ENCODE measurements at regions not wholly inside any gene's neighbourhood (a gene's known extent, or its start where the extent isn't known, plus 50 kb on each side); places are given as distances from the start of the nearest gene placed in this dataset.

DNA sequence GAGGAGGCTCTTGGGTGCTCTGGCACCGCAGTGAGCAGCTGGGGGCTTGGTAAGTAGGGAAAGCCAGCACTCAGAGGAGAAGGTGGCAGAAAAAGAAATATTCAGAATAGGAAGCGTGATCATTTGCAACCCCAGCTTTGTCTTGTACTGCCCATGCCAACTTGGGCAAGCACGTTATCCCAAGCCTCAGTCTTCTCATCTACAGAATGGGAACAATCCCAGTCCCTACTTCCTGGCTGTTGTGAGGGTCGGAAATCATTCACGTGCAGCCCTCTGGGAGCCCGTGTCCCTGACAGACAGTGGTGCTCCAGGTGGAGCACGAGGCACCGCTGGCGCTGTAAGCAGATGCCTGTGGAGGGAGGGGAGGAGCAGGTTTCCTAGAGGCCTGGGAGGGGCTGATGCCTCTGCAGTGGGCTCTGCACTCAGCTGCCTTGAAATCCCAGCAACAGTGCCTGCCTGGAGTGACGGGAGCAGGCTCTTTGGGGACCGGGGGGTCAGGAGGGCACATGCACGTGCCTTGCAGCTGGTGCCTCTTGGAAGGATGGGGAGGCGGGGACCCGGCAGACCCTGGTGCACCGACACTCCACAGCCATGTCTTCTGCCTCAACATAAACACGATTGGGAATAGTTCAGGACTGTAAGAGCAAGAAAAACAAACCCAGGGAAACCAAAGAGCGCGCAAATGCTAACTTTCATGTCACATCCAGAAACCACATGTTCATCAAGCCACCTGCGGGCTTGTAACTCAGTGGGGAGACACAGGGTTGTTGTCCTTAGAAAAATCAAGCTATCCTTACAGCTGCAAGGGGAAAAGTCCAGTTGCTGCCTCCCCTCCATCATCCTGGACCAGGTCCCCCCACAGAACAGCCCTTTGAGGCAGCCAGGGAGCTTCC lies 86.5 kb upstream of the DIO3 start:
- DNase-seq (ENCODE audit: low spot score) (peak; percentile 68), ATAC-seq (peak; percentile 74)
- intact Hi-C loops (cut with DNase I): no loop called here

GRCh38 chr14:101475456-101476257 lies 85.6 kb upstream of the DIO3 start:
- intact Hi-C loops (cut with DNase I): no loop called here
- DNase-seq (ENCODE audit: low spot score) (peak; percentile 57), ATAC-seq (peak; percentile 86)

- ATAC-seq (no peak), DNase-seq (ENCODE audit: low spot score) (no peak)
- intact Hi-C loops (cut with DNase I): no loop called here
Observed at GRCh38 chr14:101476258-101476915, 84.9 kb upstream of the DIO3 start.

- DNase-seq (ENCODE audit: low spot score) (peak; percentile 48), ATAC-seq (no peak)
- intact Hi-C loops (cut with DNase I): no loop called here
Observed at GRCh38 chr14:101476916-101477553, 84.3 kb upstream of the DIO3 start.

GRCh38 chr14:101477648-101478047 lies 83.6 kb upstream of the DIO3 start:
- DNase-seq (ENCODE audit: low spot score): no peak
- no peak for ATAC-seq
- intact Hi-C loops (cut with DNase I): no loop called here

DNA sequence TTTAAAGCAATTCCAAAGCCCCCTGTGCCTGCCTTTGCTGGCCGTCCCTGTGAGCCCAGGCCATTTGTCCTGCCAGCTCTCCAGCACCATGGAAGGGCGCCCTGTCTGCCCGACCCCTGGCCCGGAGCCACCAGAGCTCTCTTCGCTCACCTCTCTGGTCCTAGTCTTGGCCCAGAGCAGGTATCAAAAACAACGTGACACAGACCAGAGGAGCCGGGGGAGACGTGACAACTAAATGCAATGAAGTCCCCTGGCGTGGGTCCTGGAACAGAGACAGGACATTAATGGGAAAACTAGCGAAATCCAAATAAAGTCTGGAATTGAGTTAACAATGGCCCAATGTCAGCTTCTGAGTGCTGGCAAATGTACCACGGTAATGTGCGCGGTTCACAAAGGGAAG lies 83.2 kb upstream of the DIO3 start:
- ATAC-seq (no peak), DNase-seq (ENCODE audit: low spot score) (peak; percentile 48)
- intact Hi-C loops (cut with DNase I): no loop called here

GRCh38 chr14:101478796-101479410 lies 82.4 kb upstream of the DIO3 start:
- DNase-seq (ENCODE audit: low spot score) (peak; percentile 38), ATAC-seq (no peak)
- intact Hi-C loops (cut with DNase I): no loop called here

- ATAC-seq (peak; percentile 9), DNase-seq (ENCODE audit: low spot score) (peak; percentile 45)
- intact Hi-C loops (cut with DNase I): no loop called here
Observed at GRCh38 chr14:101480022-101480746, 81.1 kb upstream of the DIO3 start.

- DNase-seq (ENCODE audit: low spot score) (peak; percentile 54), ATAC-seq (peak; percentile 21)
- intact Hi-C loops (cut with DNase I): no loop called here
Observed at GRCh38 chr14:101480747-101481530, 80.4 kb upstream of the DIO3 start.

DNA sequence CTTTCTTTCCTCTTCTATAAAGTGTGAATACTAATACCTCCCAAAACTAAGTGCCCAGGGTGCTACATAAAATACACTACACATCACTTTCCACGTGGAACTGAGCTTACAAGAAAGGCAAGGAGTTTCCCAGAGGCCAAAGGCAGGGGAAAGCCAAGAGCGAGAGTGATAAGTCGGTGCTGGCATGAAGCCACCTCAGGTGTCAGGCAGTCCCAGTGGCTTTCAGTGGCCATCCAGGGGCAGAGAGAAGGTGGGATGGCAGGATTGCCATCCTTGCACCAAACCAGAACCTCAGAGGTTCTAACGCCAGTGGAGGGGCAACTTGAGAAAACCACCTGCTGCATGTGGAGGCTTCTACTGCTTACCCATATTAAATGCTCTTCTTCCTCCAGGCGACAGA lies 79.7 kb upstream of the DIO3 start:
- DNase-seq (ENCODE audit: low spot score): peak; percentile 42
- no peak for ATAC-seq
- intact Hi-C loops (cut with DNase I): no loop called here

GRCh38 chr14:101482066-101482465 lies 79.2 kb upstream of the DIO3 start:
- no peak for ATAC-seq
- intact Hi-C loops (cut with DNase I): no loop called here
- no peak for DNase-seq (ENCODE audit: low spot score)

DNA sequence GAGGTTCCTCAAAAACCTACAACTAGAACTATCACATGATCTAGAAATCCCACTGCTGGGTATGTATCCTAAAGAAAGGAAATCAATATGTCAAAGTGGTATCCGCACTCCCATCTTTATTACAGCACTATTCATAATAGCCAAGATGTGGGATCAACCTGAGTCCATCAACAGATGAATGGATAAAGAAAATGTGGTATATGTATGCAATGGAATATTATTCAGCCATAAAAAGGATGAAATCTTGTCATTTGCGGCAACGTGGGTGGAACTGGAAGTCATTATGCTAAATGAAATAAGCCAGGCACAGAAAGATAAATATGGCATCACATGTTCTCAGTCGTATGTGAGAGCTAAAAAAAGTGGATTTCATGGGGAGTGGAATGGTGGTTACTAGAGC lies 77.5 kb upstream of the DIO3 start:
- intact Hi-C loops (cut with DNase I): no loop called here
- no peak for ATAC-seq

GRCh38 chr14:101489092-101489760 lies 72.1 kb upstream of the DIO3 start:
- intact Hi-C loops (cut with DNase I): no loop called here
- DNase-seq (ENCODE audit: low spot score) (no peak), ATAC-seq (no peak)

More for the DNA sequence above, 77.5 kb upstream of the DIO3 start:
- no peak for DNase-seq (ENCODE audit: low spot score)

DNA sequence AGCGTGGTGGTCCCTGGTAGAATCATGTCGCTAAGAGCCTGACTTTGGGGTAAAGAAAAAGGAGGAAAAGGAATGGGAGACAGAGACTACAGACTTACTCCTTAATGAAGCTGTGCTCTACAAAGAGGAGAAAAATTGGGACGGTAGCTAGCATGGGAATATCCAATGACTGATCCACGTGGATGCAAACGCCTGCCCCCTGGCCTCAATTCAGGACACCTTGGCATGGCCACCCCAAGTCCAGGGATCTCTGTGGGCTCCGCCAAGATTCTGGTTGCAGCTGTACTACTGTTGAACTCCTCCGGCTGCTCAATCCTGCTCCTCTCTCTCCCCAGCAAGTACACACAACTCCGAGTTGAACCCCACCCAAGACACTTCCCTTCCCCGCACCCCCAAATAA lies 70.5 kb upstream of the DIO3 start:
- ATAC-seq (no peak), DNase-seq (ENCODE audit: low spot score) (peak; percentile 37)
- intact Hi-C loops (cut with DNase I): no loop called here

GRCh38 chr14:101491841-101492240 lies 69.5 kb upstream of the DIO3 start:
- intact Hi-C loops (cut with DNase I): no loop called here
- ATAC-seq (no peak), DNase-seq (ENCODE audit: low spot score) (no peak)

DNA sequence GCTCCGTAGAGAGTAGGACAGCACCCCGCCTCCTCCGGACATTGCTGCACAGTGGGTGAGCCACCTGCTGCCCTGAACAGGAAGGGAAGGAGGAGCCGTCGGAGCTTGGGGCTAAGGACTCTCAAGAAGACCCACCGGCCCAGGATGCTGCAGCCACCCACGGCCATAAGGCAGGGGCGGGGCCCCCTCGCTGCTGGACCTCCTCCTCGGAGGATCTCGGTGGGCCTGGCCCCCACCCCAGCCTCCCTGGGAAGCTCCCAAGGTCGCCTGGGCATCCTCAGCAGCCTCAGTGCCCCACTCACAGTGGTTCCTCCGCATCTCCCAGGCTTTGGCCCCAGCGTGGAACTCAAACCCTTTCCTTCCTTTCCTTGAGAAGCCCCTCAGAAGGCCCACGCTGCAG lies 68.6 kb upstream of the DIO3 start:
- intact Hi-C loops (cut with DNase I): no loop called here
- peak; percentile 47 for DNase-seq (ENCODE audit: low spot score)
- ATAC-seq: no peak

DNA sequence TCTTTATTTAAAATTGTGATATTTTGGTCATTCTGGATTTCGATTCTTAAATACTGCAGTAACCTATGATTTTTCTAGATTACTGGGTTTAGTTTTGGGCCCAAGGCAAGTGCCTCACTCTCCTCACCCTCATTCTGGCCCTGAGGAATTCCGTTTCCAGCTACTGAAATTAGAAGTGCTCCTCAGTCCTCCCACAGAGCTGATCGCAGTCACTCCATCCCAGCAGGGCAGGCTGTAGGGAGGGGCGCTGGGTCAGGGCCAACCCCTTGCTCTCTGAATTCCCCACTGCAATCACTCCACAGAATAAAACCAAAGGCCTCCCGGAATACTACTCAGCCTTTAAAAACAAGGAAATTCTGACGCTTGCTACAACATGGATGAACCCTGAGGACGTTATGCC lies 66.5 kb upstream of the DIO3 start:
- no peak for ATAC-seq
- DNase-seq (ENCODE audit: low spot score): no peak
- intact Hi-C loops (cut with DNase I): no loop called here
